HG03457 (cell line): ENCODE measurements at regions not wholly inside any gene's neighbourhood (a gene's known extent, or its start where the extent isn't known, plus 50 kb on each side); places are given as distances from the start of the nearest gene placed in this dataset.

Experiments
- ATAC-seq: cut with Tn5 transposase; IDR thresholded peaks from one replicate; pipeline ENCODE4 v1.9.1; 2021; ENCODE audit warnings: moderate number of reproducible peaks; ENCODE audit not compliant: unreplicated experiment

DNA sequence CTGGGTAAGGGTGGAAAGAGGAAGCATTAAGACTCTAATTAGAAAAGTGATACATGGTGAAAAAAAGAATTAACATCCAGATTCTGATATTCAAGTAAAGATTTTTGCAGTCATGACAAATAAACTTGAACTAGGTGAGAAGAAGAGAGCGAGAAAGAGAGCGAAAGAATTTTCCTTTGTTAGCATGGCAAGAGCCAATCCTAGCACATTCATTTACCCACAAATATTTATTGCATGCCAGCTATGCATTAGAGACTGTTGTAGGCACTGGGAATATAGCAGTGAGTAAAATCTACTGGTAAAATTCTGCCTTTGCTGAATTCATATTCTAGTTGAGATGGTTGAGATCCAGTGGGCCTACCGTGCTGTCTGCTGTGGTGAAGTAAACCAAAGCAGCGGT, 177.9 kb upstream of the DPH6 start:
- no peak for ATAC-seq

- ATAC-seq = no peak
Measured at GRCh38 chr15:35724626-35725025, 178.7 kb upstream of the DPH6 start.

- no peak for ATAC-seq
Measured at GRCh38 chr15:35725353-35725752, 179.4 kb upstream of the DPH6 start.

GRCh38 chr15:35727627-35728026, 181.7 kb upstream of the DPH6 start:
- ATAC-seq = no peak

GRCh38 chr15:35728219-35728940, 182.4 kb upstream of the DPH6 start:
- ATAC-seq = no peak

GRCh38 chr15:35736150-35736549, 190.2 kb upstream of the DPH6 start:
- ATAC-seq = no peak

GRCh38 chr15:35737441-35737840, 191.5 kb upstream of the DPH6 start:
- no peak for ATAC-seq

DNA sequence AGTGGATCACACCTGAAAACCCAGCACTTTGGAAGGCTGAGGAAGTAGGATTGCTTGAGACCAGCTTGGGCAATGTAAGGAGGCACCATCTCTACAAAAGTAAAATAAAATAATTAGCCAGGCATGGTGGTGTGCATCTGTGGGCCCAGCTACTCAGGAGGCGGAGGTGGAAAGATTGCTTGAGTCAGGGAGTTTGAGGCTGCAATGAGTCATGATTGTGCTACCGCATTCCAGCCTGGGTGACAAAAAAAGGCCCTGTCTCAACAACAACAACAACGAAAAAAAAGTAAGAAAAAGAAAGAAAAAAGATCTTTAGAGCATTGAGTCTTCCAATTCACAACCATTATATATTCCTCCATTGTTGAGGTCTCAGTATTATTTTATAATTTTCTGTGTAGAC, 192.4 kb upstream of the DPH6 start:
- no peak for ATAC-seq

GRCh38 chr15:35740761-35741160, 194.8 kb upstream of the DPH6 start:
- no peak for ATAC-seq

GRCh38 chr15:35741395-35741794, 195.4 kb upstream of the DPH6 start:
- no peak for ATAC-seq

DNA sequence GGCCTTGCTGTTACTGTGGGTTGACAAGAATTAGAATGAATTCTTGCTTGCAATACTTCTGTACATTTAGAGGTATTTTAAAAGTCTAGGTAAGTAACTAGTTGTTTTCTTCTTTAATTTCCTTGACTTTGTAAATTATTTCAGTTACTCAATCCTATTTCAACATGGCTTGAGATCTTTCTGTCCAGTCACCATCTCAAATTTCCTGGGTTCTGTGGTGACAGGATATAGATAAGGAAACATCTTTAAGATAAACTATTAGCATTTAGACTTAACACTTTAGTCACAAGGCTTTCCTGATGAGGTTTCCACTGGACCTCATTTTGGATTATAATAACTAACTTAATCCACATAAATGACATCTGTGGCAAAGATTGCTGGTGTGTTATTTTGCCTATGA, 195.9 kb upstream of the DPH6 start:
- ATAC-seq = no peak

DNA sequence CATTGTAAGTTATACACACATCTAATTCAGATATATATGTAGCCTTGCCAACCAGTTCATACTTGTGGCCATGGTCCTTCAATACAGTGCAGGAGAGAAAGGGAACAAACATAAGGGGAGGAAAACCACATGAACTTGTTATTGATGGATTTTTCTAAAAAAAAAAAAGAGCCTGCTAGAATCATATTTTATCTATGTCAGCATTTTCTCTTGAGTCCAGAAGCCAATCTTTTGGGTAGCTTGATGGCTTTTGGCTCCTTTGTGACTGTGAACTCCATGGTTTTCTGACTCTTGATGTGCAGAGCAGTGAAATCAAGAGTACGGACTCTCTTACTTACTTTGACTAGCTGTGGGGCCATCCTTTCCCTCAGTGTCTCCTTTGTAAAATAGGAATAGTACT, 197.4 kb upstream of the DPH6 start:
- no peak for ATAC-seq

DNA sequence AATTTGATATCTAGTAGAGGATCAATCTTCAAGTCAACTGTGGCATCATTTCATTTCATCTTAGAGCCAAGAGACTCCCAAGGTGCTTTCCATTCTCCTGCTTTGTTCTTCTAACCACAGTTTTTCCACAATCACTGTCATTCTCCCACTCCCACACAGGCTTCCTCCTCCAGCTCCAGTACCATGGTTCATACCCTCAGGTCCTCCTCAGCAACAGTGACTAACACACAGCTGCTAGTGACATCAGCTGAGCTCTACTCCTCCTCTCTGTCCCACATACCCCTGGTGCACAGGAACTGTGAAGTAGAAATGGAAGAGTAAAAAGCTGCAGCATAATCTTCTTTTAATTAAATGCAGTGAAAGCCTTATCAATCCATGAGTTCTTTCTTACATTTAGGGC, 200.2 kb upstream of the DPH6 start:
- no peak for ATAC-seq

DNA sequence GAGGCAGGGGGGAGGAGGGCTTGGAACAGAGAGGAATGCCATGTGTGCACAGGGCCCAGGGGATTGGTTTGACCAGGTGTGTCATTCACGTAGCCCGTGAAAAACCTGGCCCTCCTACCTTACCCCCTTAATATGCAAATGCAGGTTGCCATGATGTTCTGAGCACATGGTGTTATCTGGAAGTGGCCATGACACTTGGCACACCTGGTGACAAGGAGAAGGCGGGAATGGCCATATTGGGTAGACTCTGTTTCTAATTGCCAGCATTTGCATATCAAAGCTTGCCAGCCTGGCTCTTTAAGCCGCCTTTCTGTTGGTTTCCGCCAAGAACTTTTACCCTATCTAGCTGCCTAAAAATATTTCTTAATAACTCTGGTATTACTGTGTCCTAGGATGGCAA, 202.1 kb upstream of the DPH6 start:
- no peak for ATAC-seq

DNA sequence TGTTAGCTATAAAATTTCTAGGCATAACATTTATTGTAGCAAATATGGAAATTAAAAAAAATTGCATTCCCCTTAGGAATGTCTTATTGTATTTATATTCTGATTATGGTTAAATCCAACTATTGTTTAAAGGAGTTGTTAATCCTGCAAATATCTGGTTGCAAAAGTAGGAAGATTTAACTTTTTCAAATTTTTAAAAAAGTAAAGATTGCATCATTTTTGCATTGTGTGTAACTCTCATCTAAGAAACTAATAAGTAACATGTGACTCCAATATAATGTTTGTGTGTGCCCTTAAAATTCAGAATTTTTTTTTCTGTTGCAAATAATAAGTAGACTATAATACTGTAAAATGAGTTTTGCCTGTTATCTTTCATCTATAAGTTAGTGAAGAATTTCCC, 204.1 kb upstream of the DPH6 start:
- ATAC-seq = no peak

GRCh38 chr15:35751413-35752133, 205.6 kb upstream of the DPH6 start:
- no peak for ATAC-seq

DNA sequence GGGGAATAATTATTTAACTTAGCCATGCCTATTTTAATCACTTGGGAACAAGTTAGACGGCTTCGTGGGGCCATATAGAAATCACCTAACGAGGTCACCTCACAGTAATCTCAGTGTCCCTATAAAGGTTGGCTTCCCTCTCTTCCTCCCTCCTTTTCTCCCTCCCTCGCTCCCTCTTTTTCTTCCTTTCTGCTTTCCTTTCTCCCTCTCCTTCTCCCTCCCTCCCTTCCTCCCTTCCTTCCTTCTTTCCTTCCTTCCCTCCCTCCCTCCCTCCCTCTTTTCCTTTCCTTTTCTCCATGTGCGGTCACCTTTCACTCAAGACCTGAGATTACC, 206.1 kb upstream of the DPH6 start:
- ATAC-seq = no peak

DNA sequence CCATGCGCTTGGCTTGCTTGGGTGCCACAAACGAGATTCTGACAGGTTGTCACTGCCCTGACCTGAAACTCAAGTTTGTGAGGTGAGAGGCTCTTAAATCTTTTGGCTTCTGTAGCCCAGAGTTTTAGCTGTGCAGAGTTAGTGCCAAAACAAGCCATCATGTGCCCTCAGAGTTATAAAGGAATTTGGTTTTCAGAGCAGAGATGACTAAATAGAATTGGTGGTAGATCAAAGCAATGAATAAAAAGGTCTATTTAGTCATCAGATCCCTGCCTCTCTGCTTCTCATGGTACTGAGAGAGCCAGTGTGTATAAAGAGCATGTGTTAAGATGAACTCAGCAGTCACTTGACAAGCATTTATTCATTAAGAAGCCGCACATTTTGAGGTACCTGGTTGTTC, 207.5 kb upstream of the DPH6 start:
- no peak for ATAC-seq

- no peak for ATAC-seq
Measured at GRCh38 chr15:35755237-35755802, 209.4 kb upstream of the DPH6 start.

GRCh38 chr15:35756623-35757022, 210.7 kb upstream of the DPH6 start:
- no peak for ATAC-seq

DNA sequence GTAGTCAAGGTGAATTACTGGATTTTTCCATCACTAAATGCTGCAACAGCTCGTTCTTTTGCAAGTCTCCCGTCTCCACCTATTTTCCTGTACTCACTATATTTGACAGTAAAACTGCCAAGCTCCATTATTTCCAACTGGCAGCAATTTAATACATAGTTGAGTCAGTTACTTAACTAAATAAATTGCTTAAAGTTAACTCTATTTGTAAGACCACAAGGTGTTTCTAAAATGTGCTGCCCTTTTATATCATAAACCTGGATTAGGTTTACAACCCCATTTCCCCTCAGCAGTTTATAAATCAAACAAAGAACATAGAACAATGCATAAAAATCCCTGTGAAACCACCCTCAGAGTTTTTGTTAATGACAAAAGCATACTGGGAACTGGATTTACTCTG, 211.4 kb upstream of the DPH6 start:
- no peak for ATAC-seq

DNA sequence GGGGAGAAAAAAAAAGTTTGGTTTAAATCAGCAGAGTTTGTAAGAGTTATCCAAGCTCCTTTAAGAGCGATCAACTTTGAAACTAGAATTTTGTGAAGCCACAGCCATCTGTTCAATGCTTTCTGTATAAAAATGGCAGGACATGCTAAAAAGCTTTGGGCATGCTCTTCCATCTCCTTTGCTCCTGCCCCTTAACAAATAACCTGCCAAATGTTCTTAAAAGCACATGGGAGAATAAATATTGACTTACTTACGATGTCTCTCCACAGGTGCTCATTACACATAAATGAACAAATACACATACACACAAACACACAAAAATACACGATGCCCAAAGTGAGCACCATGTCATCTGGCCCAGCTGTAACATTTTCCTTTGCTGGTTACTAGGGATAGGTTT, 211.8 kb upstream of the DPH6 start:
- no peak for ATAC-seq
